ENCODE measurements at regions not wholly inside any gene's neighbourhood (a gene's known extent, or its start where the extent isn't known, plus 50 kb on each side); places are given as distances from the start of the nearest gene placed in this dataset.

- DNase-seq (ENCODE audit: low read depth) = no peak
- in situ Hi-C loops (cut with HindIII; ENCODE audit: low sequenced_read_pairs) = no loop called here
- peak; percentile 70 for TF ChIP-seq CTCF (IDR thresholded peaks at IDR 0.05; ENCODE audit: low read depth, low read length, missing control alignments)
- H3K4me3 ChIP-seq (ENCODE audit: low read depth, low read length) = peak overlapping the region; percentile 38
Observed at GRCh38 chr11:123301696-123302400, 106.8 kb upstream of the CLMP start.

GRCh38 chr11:123301013-123301591 is 106.1 kb upstream of the CLMP start:
- no peak overlapping the region for H3K4me3 ChIP-seq (ENCODE audit: low read depth, low read length)
- in situ Hi-C loops (cut with HindIII; ENCODE audit: low sequenced_read_pairs) = no loop called here
- no peak for TF ChIP-seq CTCF (IDR thresholded peaks at IDR 0.05; ENCODE audit: low read depth, low read length, missing control alignments)
- peak; percentile 6 for DNase-seq (ENCODE audit: low read depth)

GRCh38 chr11:123299721-123300120 is 104.7 kb upstream of the CLMP start:
- in situ Hi-C loops (cut with HindIII; ENCODE audit: low sequenced_read_pairs) = no loop called here
- H3K4me3 ChIP-seq (ENCODE audit: low read depth, low read length) = no peak overlapping the region
- DNase-seq (ENCODE audit: low read depth) = no peak
- TF ChIP-seq CTCF (IDR thresholded peaks at IDR 0.05; ENCODE audit: low read depth, low read length, missing control alignments) = no peak

- TF ChIP-seq CTCF (IDR thresholded peaks at IDR 0.05; ENCODE audit: low read depth, low read length, missing control alignments) = no peak
- no peak for DNase-seq (ENCODE audit: low read depth)
- in situ Hi-C loops (cut with HindIII; ENCODE audit: low sequenced_read_pairs) = no loop called here
- H3K4me3 ChIP-seq (ENCODE audit: low read depth, low read length) = no peak overlapping the region
Observed at GRCh38 chr11:123298488-123299447, 103.7 kb upstream of the CLMP start.

DNA sequence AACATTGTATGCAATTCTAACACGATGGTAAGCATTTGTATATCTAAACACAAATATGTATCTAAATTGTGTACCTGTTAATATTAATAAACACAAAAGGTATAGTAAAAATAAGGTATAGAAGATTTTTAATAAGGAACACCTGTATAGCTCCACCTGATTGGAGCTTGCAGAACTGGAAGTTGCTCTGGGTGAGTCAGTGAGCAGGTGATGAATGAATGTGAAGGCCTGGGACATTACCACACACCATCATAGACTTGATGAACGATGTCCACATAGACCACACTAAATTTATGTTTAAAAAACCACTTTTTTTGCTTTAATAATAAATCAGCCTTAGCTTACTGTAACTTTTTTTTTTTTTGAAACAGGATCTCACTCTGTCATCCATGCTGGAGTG is 97.6 kb upstream of the CLMP start:
- no peak for DNase-seq (ENCODE audit: low read depth)
- TF ChIP-seq CTCF (IDR thresholded peaks at IDR 0.05; ENCODE audit: low read depth, low read length, missing control alignments) = no peak
- in situ Hi-C loops (cut with HindIII; ENCODE audit: low sequenced_read_pairs) = no loop called here
- H3K4me3 ChIP-seq (ENCODE audit: low read depth, low read length) = no peak overlapping the region

DNA sequence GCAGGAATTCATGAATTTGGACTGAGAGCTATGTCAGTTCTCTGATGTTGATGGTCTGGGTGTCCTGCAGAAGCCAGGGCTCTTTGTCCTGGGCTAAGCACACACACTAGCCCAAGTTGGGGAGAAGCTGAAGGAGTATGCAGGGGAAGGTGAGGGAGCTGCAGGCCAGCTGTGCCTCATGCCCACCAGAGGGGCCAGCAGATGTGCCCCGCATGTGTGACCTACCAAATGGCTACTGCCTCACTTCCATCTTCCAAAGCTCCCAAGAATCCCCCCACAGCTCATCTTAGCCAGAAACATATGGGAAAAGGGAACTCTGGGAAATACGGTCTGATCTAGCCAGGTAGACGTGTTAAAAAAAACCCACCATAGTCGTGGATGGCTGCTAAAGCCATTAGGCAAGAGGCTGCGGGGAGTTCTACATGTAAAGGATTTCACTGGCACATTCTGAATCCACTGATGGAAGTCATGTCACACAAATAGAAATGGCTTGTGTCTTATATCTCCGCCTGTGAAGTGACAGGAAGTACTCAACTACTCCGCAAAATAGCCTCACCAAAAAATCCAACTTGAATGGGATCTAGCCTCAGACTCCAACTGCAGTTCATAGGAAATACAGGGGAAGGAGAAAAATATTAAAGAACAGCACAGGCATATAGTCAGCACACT is 96.3 kb upstream of the CLMP start:
- DNase-seq (ENCODE audit: low read depth) = no peak
- TF ChIP-seq CTCF (IDR thresholded peaks at IDR 0.05; ENCODE audit: low read depth, low read length, missing control alignments) = no peak
- H3K4me3 ChIP-seq (ENCODE audit: low read depth, low read length) = no peak overlapping the region
- in situ Hi-C loops (cut with HindIII; ENCODE audit: low sequenced_read_pairs) = no loop called here

Data from astrocyte of the cerebellum (primary cell).